Stomach (tissue), 8 donors: ENCODE measurements at regions not wholly inside any gene's neighbourhood (a gene's known extent, or its start where the extent isn't known, plus 50 kb on each side); places are given as distances from the start of the nearest gene placed in this dataset.

Experiments
- DNase-seq, 2 donors: peaks; one replicate each; pipeline versions ENCODE4 v3.0.0 to v3.0.0-alpha.2; 2013 to 2019
- H3K27ac ChIP-seq, 5 donors: fragments of 200-600 bp in 4 of 5; sonication (generic) in 4 of 5; one replicate each; pipeline ENCODE4 v1.5.1; 2013 to 2019; ENCODE audit warnings: mild to moderate bottlenecking in 1 of 5, moderate library complexity in 1 of 5
- H3K27me3 ChIP-seq, 3 donors: fragments of 200-600 bp; sonication (generic); one replicate each; pipeline ENCODE4 v1.5.1; 2017 to 2019; ENCODE audit warnings: mixed run types in 1 of 3
- H3K36me3 ChIP-seq, 4 donors: fragments of 200-600 bp; sonication (generic); 1 replicate in 3 of 4; 2 replicates in 1 of 4; pipeline ENCODE4 v1.5.1; 2016 to 2019
- H3K4me1 ChIP-seq, 4 donors: fragments of 200-600 bp; sonication (generic); one replicate each; pipeline ENCODE4 v1.5.1; 2016 to 2019
- H3K4me3 ChIP-seq, 4 donors: fragments of 200-600 bp; sonication (generic) in 3 of 4; one replicate each; pipeline ENCODE4 v1.5.1; 2016 to 2019; ENCODE audit warnings: mild to moderate bottlenecking in 1 of 4
- H3K9me3 ChIP-seq, 4 donors: fragments of 200-600 bp; sonication (generic); one replicate each; pipeline ENCODE4 v1.5.1; 2016 to 2019
- EP300 ChIP-seq: sonication (generic); formaldehyde crosslinking; IDR thresholded peaks from one replicate; pipeline ENCODE4 v1.6.1; 2017; ENCODE audit warnings: antibody characterized with exemption
- POLR2A ChIP-seq, 4 donors: fragments of 450-650 bp; IDR thresholded peaks; one replicate each; pipeline ENCODE4 v1.6.1; 2016; ENCODE audit warnings: antibody characterized with exemption in 4 of 4, control low read depth in 2 of 4, mild to moderate bottlenecking in 1 of 4, moderate library complexity in 1 of 4
- POLR2AphosphoS5 ChIP-seq, 3 donors: sonication (generic); formaldehyde crosslinking; IDR thresholded peaks; one replicate each; pipeline ENCODE4 v1.6.1; 2016; ENCODE audit warnings: antibody characterized with exemption in 3 of 3
- WGBS, 5 donors: extraction: QIAGEN DNeasy Blood & Tissue Kit in 3 of 5; methylation state at CpG; one replicate each; pipeline versions ENCODE4 v1.1.5 to v1.1.7; 2013 to 2018; 5-methylcytosine and 5-hydroxymethylcytosine counted together
- intact Hi-C: fragments of 100-400 bp; cut with DNase I; formaldehyde crosslinking; loops from one replicate; pipeline ENCODE4 v1.15.1; 2023; ENCODE audit warnings: low total_unique reads
- TF ChIP-seq, protein P1 (sequence below), 7 experiments: fragments of 450-650 bp in 4 of 7; fragments of 200-600 bp in 3 of 7; sonication (generic) in 3 of 7; IDR thresholded peaks; one replicate each; pipeline ENCODE4 v1.5.1; 2016 to 2019; ENCODE audit warnings: antibody characterized with exemption in 7 of 7, control low read depth in 2 of 7, mild to moderate bottlenecking in 1 of 7
- donor health status: healthy with polysubstance abuse.
- donor health status: Bipolar disorder and iron deficiency.
- donor health status: healthy.

DNA sequence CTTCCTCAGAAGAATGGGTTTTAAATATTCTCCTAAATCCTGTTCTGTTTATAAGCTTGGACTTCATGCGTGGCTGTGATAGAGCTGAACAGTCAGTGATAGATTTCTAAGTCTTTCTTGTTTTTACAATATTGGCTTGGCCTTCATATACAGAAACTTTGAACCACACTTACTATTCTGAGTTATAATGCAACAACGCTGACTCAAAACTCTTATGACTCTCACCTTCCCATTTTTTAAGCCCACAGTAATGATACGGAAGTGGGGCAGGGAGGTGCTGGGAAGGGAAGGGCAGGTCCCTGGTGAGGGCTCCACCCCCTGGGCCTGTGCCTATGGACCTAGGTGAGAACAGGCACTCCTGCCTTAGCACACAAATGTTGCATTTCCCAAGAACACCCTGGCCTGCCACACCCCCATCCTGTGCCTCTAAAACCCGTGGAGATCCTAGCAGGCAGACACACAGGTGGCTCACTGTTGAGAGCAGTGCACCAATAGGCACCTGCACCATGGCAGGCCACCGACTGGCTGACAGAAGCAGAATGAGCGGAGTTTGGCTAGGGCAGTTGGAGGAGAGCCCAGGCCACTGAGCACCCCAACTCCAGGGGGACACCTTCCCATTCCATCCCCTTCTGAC, 376.7 kb downstream of the GABRG2 start:
- H3K9me3 ChIP-seq: no peaks in the 10 kb centered on the region
- no peaks in the 10 kb centered on the region for H3K4me1 ChIP-seq
- H3K4me3 ChIP-seq: no peak overlapping the region
- DNase-seq: no peak
- H3K36me3 ChIP-seq: no peaks in the 10 kb centered on the region
- no peaks in the 10 kb centered on the region for H3K27me3 ChIP-seq
- TF ChIP-seq, protein P1, sequence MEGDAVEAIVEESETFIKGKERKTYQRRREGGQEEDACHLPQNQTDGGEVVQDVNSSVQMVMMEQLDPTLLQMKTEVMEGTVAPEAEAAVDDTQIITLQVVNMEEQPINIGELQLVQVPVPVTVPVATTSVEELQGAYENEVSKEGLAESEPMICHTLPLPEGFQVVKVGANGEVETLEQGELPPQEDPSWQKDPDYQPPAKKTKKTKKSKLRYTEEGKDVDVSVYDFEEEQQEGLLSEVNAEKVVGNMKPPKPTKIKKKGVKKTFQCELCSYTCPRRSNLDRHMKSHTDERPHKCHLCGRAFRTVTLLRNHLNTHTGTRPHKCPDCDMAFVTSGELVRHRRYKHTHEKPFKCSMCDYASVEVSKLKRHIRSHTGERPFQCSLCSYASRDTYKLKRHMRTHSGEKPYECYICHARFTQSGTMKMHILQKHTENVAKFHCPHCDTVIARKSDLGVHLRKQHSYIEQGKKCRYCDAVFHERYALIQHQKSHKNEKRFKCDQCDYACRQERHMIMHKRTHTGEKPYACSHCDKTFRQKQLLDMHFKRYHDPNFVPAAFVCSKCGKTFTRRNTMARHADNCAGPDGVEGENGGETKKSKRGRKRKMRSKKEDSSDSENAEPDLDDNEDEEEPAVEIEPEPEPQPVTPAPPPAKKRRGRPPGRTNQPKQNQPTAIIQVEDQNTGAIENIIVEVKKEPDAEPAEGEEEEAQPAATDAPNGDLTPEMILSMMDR (IDR thresholded peaks at IDR 0.05): no peak
- TF ChIP-seq EP300 (no peak), POLR2A (IDR thresholded peaks at IDR 0.05) (no peak), POLR2AphosphoS5 (IDR thresholded peaks at IDR 0.05) (no peak)
- no peak overlapping the region for H3K27ac ChIP-seq
- intact Hi-C loops: no loop called here
- 63 to 76% (median 72%) methylated on average over 6 of the region's 6 CpGs for WGBS, 5 donors

DNA sequence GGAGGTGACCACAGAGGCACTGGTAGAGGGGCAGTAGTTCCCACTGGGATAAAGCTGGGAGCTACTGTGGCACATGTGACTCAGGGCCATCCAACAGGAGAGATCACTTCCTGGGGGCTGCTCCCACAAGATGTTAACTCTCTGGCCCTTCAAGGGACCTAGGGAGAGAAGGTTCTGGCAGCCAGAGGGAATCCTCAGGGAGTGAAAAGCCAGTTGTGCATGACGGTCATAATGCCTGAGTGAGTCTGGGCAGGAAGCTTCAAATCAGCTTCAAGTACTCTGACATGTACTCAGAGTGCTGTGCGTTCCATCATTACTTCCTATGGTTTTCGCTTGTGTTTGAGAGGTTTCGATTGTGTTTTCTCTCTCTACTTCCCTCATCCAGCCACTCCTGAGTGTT, 388.5 kb downstream of the GABRG2 start:
- intact Hi-C loops: no loop called here
- no peak for TF ChIP-seq POLR2A (IDR thresholded peaks at IDR 0.05)
- TF ChIP-seq, protein P1 (IDR thresholded peaks at IDR 0.05): no peak
- TF ChIP-seq POLR2AphosphoS5 (IDR thresholded peaks at IDR 0.05): no peak
- no peak for TF ChIP-seq EP300
- no peaks in the 10 kb centered on the region for H3K4me1 ChIP-seq
- no peaks in the 10 kb centered on the region for H3K36me3 ChIP-seq
- no peak overlapping the region for H3K4me3 ChIP-seq
- H3K9me3 ChIP-seq: peaks cover 3 to 37% (median 23%) of the 10 kb centered on the region in 4 donors
- no peak for DNase-seq
- no peaks in the 10 kb centered on the region for H3K27me3 ChIP-seq
- no peak overlapping the region for H3K27ac ChIP-seq
- 67 to 86% (median 76%) methylated on average over 4 of the region's 4 CpGs for WGBS, 5 donors

DNA sequence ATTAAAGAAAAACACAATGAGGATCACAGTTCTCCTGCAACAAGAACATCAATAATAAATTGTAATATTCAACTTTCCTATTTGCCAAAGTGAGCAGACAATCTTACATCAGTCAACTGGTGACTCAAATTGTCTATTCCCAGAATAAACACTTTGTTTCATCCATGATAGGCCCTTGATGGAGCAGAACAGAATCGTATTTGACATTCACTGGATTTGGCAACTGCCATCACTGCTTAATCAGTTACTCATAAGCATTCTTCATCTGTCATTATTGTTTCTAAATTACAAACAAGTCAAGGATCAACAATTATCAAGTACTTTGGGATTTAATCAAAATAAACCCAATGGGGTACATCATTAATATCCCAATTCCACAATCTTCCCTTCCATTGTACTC, 398.4 kb downstream of the GABRG2 start:
- no peak for TF ChIP-seq EP300
- TF ChIP-seq POLR2A (IDR thresholded peaks at IDR 0.05): no peak
- TF ChIP-seq, protein P1 (IDR thresholded peaks at IDR 0.05): no peak
- no peak for TF ChIP-seq POLR2AphosphoS5 (IDR thresholded peaks at IDR 0.05)
- peaks cover 0 to 2% (median 0%) of the 10 kb centered on the region in 4 donors for H3K9me3 ChIP-seq
- H3K36me3 ChIP-seq: no peaks in the 10 kb centered on the region
- no peak overlapping the region for H3K4me3 ChIP-seq
- intact Hi-C loops: no loop called here
- H3K4me1 ChIP-seq: no peaks in the 10 kb centered on the region
- DNase-seq: no peak
- 55 to 71% (median 69%) methylated on average over 1 of the region's 1 CpG for WGBS, 5 donors
- H3K27ac ChIP-seq: no peak overlapping the region
- H3K27me3 ChIP-seq: no peaks in the 10 kb centered on the region

DNA sequence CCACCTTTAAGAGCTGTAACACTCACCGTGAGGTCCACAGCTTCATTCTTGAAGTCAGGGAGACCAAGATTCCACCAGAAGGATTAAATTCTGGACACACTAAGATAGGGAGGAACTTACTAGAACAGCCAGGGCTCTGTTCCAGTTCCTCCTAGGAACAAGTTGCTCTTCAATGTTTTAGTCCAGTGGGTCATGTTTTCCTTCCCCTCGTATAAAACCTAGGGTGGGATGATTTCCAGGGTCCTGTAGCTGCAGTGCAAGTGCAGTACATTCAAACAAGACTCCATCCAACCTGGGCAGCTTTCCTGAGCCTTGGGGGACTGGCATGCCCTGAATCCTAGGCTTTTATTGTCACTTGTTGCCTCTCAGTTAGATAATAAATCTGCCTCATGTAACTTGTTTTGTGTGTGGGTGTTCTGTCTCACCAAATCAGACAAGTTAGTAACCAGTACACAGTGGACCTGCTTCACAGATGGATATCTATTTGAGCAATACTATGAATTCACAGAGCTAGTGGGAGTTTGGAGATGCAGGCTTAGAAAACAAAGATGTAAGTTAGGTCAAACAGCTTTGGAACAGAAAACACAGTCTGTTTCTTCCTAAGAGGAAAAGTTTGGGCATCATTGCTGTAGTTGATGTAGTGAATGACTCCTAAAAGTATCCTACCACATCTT, 405.6 kb downstream of the GABRG2 start:
- no peaks in the 10 kb centered on the region for H3K27me3 ChIP-seq
- TF ChIP-seq EP300 (no peak), POLR2AphosphoS5 (IDR thresholded peaks at IDR 0.05) (no peak)

DNA sequence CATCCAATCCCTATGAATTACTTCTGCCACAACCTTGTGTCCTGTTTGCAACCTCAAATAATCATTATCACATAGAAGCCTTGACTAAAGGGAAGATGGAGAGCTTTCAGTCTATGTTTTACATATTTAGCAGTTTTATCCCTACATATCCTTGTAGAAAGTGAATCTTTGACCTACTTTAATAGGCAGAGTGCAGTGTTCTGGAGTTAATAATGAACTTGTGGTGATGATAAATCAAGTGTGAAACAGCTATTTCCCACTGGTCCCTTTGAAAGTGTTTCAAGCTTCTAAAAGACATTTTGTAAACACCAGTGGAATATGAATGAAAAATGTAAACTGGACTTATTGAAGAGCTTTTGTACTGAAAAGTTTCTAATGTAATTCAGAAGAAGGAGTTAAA, 406.7 kb downstream of the GABRG2 start:
- intact Hi-C loops: no loop called here
- DNase-seq: no peak
- Histone ChIP-seq H3K27me3 (no peaks in the 10 kb centered on the region), H3K4me3 (no peak overlapping the region), H3K4me1 (no peaks in the 10 kb centered on the region), H3K36me3 (no peaks in the 10 kb centered on the region), H3K27ac (no peak overlapping the region), H3K9me3 (no peaks in the 10 kb centered on the region)
- no peak for TF ChIP-seq POLR2A (IDR thresholded peaks at IDR 0.05)
- TF ChIP-seq POLR2AphosphoS5 (IDR thresholded peaks at IDR 0.05): no peak
- no peak for TF ChIP-seq EP300
- TF ChIP-seq, protein P1 (IDR thresholded peaks at IDR 0.05): no peak

More for the DNA sequence above, 405.6 kb downstream of the GABRG2 start:
- no peaks in the 10 kb centered on the region for H3K9me3 ChIP-seq
- H3K4me1 ChIP-seq: no peaks in the 10 kb centered on the region
- H3K4me3 ChIP-seq: no peak overlapping the region
- intact Hi-C loops: no loop called here
- H3K36me3 ChIP-seq: no peaks in the 10 kb centered on the region
- no peak for DNase-seq
- 54 to 74% (median 70%) methylated on average over 2 of the region's 2 CpGs for WGBS, 5 donors
- H3K27ac ChIP-seq: no peak overlapping the region
